Osteocyte (in vitro differentiated cells): ENCODE measurements at regions not wholly inside any gene's neighbourhood (a gene's known extent, or its start where the extent isn't known, plus 50 kb on each side); places are given as distances from the start of the nearest gene placed in this dataset.
A peak's percentile ranks its signal among the peaks of the same experiment; 100 is the strongest.

ENCODE experiments used
- DNase-seq: peaks from one replicate; pipeline ENCODE4 v3.0.0; 2021; ENCODE audit warnings: mixed read lengths; ENCODE audit not compliant: unreplicated experiment; ENCODE audit errors: extremely low spot score
- H3K27ac Mint-ChIP-seq: one replicate; pipeline ENCODE4 v1.8.0; 2021; ENCODE audit warnings: mild to moderate bottlenecking, mixed read lengths; ENCODE audit not compliant: unreplicated experiment
- H3K27me3 Mint-ChIP-seq: one replicate; pipeline ENCODE4 v1.8.0; 2021; ENCODE audit warnings: mixed read lengths; ENCODE audit not compliant: unreplicated experiment
- H3K36me3 Mint-ChIP-seq: one replicate; pipeline ENCODE4 v1.8.0; 2021; ENCODE audit warnings: mixed read lengths; ENCODE audit not compliant: unreplicated experiment
- H3K4me1 Mint-ChIP-seq: one replicate; pipeline ENCODE4 v1.8.0; 2021; ENCODE audit warnings: mixed read lengths; ENCODE audit not compliant: unreplicated experiment
- H3K4me3 Mint-ChIP-seq: one replicate; pipeline ENCODE4 v1.8.0; 2021; ENCODE audit warnings: mild to moderate bottlenecking, moderate library complexity, mixed read lengths; ENCODE audit not compliant: unreplicated experiment
- H3K9me3 Mint-ChIP-seq: one replicate; pipeline ENCODE4 v1.8.0; 2021; ENCODE audit warnings: mixed read lengths; ENCODE audit not compliant: unreplicated experiment
- TF ChIP-seq, protein P1 (sequence below): fragments of 200-600 bp; sonication (generic); IDR thresholded peaks from 2 replicates; pipeline ENCODE4 v1.5.0; 2021; ENCODE audit warnings: antibody characterized with exemption, mild to moderate bottlenecking, moderate library complexity

DNA sequence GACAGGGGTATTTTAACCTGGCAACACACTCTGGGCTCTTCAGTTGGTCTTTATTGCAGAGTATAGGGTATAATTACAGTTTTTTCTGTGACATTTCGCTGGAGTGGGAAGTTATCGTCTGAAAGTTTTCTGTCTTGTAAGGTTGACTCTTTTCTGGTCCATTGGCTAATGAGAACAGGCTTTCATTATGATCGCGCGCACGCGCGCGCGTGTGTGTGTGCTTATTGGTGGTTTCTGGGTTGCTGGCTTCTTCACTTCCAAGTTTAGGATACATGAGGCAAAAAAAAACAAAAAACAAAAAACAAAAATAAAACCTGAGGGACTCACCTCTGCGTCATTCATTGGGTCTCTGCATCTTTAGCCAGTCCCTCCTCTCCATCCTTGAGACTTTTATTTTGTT lies 68.7 kb upstream of the MYOCD start:
- no peaks in the 10 kb centered on the region for H3K27me3 Mint-ChIP-seq

DNA sequence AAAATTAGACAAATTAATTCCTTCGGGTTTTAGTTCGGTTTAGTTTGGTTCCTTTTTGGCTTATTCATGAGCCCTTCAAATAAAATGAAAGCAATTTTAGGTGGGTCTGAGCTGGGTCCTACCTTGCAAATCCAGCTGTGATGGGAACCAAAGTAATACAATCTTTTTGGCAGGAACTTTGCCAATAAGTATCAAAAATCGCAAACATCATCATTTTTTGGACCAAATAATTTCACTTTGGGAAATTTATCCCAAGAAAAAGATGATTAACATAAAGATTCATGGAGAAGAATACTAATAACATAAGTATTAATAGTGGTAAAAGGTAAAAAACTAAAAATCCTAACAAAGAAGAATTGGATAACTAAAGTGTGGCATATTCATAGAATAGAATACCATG lies 67.8 kb upstream of the MYOCD start:
- H3K9me3 Mint-ChIP-seq: peaks cover 5% of the 10 kb centered on the region
- no peak for DNase-seq
- H3K4me1 Mint-ChIP-seq: peaks cover 27% of the 10 kb centered on the region
- TF ChIP-seq, protein P1, sequence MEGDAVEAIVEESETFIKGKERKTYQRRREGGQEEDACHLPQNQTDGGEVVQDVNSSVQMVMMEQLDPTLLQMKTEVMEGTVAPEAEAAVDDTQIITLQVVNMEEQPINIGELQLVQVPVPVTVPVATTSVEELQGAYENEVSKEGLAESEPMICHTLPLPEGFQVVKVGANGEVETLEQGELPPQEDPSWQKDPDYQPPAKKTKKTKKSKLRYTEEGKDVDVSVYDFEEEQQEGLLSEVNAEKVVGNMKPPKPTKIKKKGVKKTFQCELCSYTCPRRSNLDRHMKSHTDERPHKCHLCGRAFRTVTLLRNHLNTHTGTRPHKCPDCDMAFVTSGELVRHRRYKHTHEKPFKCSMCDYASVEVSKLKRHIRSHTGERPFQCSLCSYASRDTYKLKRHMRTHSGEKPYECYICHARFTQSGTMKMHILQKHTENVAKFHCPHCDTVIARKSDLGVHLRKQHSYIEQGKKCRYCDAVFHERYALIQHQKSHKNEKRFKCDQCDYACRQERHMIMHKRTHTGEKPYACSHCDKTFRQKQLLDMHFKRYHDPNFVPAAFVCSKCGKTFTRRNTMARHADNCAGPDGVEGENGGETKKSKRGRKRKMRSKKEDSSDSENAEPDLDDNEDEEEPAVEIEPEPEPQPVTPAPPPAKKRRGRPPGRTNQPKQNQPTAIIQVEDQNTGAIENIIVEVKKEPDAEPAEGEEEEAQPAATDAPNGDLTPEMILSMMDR: no peak
- no peaks in the 10 kb centered on the region for H3K27me3 Mint-ChIP-seq
- H3K27ac Mint-ChIP-seq: no peak overlapping the region
- peaks cover 6% of the 10 kb centered on the region for H3K36me3 Mint-ChIP-seq
- no peak overlapping the region for H3K4me3 Mint-ChIP-seq

More for the DNA sequence above, 68.7 kb upstream of the MYOCD start:
- TF ChIP-seq, protein P1: no peak
- H3K27ac Mint-ChIP-seq: no peak overlapping the region
- no peak for DNase-seq
- H3K4me3 Mint-ChIP-seq: no peak overlapping the region
- peaks cover 6% of the 10 kb centered on the region for H3K36me3 Mint-ChIP-seq
- H3K9me3 Mint-ChIP-seq: peaks cover 5% of the 10 kb centered on the region
- peaks cover 27% of the 10 kb centered on the region for H3K4me1 Mint-ChIP-seq

DNA sequence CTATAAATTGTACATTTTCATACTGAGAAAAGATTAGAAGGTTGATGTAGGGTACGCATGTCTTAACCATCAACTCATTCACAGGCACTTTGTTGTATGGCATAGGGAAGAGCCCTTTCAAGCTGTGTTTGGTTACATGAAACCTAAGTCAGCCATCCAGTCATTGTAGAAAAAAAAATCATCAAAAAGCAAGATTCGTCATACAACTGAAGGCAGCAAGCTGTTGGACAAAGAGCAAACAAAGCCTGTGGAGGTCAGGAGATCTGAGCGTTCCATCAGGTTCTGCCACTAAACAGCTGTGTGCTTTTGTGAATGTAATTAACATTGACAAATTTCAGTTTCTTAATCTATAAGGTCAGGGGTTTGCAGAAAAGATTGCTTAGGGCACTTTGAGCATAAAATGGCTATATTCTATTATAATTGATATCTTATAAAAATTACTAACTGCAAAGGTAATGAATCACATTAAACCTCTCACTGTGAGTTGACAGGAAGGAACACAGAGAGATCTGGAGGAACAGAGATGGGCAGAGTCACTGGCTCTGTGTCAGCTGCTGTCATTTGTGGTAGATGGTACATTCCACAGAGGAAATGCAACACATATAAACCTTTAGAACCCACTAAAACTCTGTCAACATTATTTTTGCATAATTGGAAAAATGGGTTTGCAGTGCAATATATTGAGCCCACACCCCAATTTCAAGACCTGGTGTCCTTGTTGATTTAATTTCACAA lies 66.3 kb upstream of the MYOCD start:
- H3K4me1 Mint-ChIP-seq: peaks cover 27% of the 10 kb centered on the region
- H3K36me3 Mint-ChIP-seq: peaks cover 6% of the 10 kb centered on the region
- peak overlapping the region; percentile 45 for H3K27ac Mint-ChIP-seq
- H3K9me3 Mint-ChIP-seq: peaks cover 5% of the 10 kb centered on the region
- no peak for DNase-seq
- no peaks in the 10 kb centered on the region for H3K27me3 Mint-ChIP-seq
- TF ChIP-seq, protein P1: no peak
- H3K4me3 Mint-ChIP-seq: no peak overlapping the region

DNA sequence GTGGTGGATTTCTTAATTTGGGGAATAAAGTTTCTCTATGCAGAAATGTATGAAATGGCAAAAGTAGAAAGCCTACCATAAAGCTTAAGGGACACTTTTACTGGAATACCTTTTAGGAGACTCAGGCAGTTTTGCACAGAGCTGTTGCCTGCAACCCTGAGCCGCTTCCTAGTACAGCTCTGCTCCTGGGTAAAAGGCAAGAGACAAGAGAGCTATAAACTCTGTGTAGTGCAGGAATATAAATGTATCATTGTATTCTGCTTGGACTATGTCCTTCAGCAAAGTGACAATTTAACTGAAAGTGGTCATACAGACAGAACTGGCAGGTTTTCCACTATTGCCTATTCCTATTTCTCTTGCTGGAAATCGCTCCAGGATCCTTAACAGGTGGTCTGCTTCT lies 65.3 kb upstream of the MYOCD start:
- TF ChIP-seq, protein P1: no peak
- Mint-ChIP-seq H3K9me3 (no peaks in the 10 kb centered on the region), H3K36me3 (no peaks in the 10 kb centered on the region), H3K4me3 (no peak overlapping the region), H3K27me3 (no peaks in the 10 kb centered on the region), H3K27ac (no peak overlapping the region), H3K4me1 (peaks cover 27% of the 10 kb centered on the region)
- DNase-seq: no peak

DNA sequence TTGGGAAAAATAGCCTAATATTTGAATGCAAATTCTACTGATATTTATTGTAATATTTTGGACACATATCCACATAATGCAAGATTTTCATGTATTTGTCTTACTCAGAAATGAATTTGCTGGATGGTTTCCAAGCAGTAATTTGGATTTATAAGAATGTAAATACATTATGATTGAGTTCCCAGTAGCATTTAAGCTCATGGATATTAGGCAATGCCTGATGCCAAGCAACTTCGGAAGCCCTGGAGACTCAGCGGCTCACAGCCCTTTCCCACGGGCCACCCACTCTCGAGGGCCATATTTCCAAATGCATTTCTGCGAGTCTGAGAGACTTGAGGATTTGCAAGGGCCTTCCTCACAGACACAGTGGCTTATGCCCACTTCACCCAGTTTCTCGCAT lies 62.1 kb upstream of the MYOCD start:
- Mint-ChIP-seq H3K4me3 (no peak overlapping the region), H3K27me3 (no peaks in the 10 kb centered on the region), H3K36me3 (no peaks in the 10 kb centered on the region), H3K4me1 (peaks cover 22% of the 10 kb centered on the region), H3K9me3 (no peaks in the 10 kb centered on the region), H3K27ac (no peak overlapping the region)
- TF ChIP-seq, protein P1: no peak
- no peak for DNase-seq
